Activated CD8-positive, alpha-beta T cell treated with anti-CD3 and anti-CD28 coated beads for 36 hours (primary cell): ENCODE measurements at regions not wholly inside any gene's neighbourhood (a gene's known extent, or its start where the extent isn't known, plus 50 kb on each side); places are given as distances from the start of the nearest gene placed in this dataset.

Source experiments
- ATAC-seq: fragments of 200-7000 bp; cut with Tn5 transposase; one replicate; pipeline ENCODE4 v1.10.0; 2021; ENCODE audit warnings: mild to moderate bottlenecking, moderate library complexity
- CTCF ChIA-PET: fragments of 350-600 bp; sonication (Branson Sonifier 250); formaldehyde crosslinking; loops from one replicate; lab custom pipeline; 2021; ENCODE audit warnings: antibody characterized with exemption; lab: Charles Lee
- POLR2A ChIA-PET: fragments of 350-600 bp; sonication (Branson Sonifier 250); formaldehyde crosslinking; loops from one replicate; lab custom pipeline; 2021; ENCODE audit warnings: antibody characterized with exemption; lab: Charles Lee
- DNase-seq: peaks from one replicate; pipeline ENCODE4 v3.0.0-alpha.2; 2020
- H3K27ac Mint-ChIP-seq: one replicate; pipeline ENCODE4 v1.8.0; 2021; ENCODE audit warnings: mild to moderate bottlenecking, mixed read lengths
- H3K27me3 Mint-ChIP-seq: one replicate; pipeline ENCODE4 v1.8.0; 2021; ENCODE audit warnings: mixed read lengths
- H3K36me3 Mint-ChIP-seq: one replicate; pipeline ENCODE4 v1.8.0; 2021; ENCODE audit warnings: low read depth, mixed read lengths
- H3K4me1 Mint-ChIP-seq: one replicate; pipeline ENCODE4 v1.8.0; 2021; ENCODE audit warnings: low read depth, mixed read lengths
- H3K4me3 Mint-ChIP-seq: one replicate; pipeline ENCODE4 v1.8.0; 2021; ENCODE audit warnings: mild to moderate bottlenecking, moderate library complexity, mixed read lengths
- H3K9me3 Mint-ChIP-seq: one replicate; pipeline ENCODE4 v1.8.0; 2021; ENCODE audit warnings: mixed read lengths
- CTCF ChIP-seq: fragments of 200-600 bp; IDR thresholded peaks from one replicate; pipeline ENCODE4 v1.8.0; 2022; ENCODE audit warnings: antibody characterized with exemption, mild to moderate bottlenecking
- intact Hi-C: fragments of 100-400 bp; cut with micrococcal nuclease; formaldehyde crosslinking; loops from one replicate; pipeline ENCODE4 v1.10.0; 2022

DNA sequence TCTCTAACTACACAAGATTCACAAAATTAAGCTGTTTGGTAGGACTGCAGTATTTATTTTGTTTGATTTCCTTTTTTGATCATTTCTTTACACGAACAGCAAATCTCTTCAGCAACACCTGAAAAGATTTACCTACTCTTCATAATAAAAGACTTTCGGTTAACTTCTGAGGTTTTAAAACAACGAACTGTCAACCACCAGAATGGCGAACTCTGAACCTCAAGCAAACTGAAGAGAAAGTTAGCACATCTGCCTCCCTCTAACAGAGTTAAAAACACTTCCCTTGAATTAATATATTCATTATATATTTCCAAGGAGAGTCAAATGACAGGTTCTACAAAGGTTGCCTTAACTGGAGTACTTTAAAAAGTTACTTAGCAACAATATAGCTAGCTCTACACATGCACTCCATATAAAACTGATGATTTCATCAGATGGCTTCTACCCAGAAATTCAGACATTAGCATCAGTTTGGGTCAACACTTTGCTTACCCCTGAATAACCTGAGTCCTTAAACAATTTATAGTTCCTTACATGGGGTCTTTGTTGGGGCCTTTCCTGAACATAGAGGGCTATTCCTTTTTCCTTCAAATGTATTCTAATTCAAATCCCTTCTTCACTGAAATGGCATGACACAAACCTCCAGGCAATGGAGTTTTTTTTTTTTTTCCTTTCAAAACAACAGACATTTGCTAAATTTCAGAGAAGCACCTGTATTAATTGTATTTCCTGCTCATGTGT, 118.3 kb downstream of the SEM1 start:
- H3K27me3 Mint-ChIP-seq: peaks cover 6% of the 10 kb centered on the region
- DNase-seq (no peak), ATAC-seq (no peak)
- no peaks in the 10 kb centered on the region for H3K4me1 Mint-ChIP-seq
- ChIA-PET POLR2A (interaction anchor here (0.7 kb wide), 1 partner anchor 266 kb away, joined by 3 read pairs; no protein-coding TSS in a partner anchor), CTCF (no interaction called here)
- H3K9me3 Mint-ChIP-seq: no peaks in the 10 kb centered on the region
- H3K36me3 Mint-ChIP-seq: no peaks in the 10 kb centered on the region
- H3K4me3 Mint-ChIP-seq: no peak overlapping the region
- TF ChIP-seq CTCF: no peak
- intact Hi-C loops: no loop called here
- H3K27ac Mint-ChIP-seq: no peak overlapping the region

DNA sequence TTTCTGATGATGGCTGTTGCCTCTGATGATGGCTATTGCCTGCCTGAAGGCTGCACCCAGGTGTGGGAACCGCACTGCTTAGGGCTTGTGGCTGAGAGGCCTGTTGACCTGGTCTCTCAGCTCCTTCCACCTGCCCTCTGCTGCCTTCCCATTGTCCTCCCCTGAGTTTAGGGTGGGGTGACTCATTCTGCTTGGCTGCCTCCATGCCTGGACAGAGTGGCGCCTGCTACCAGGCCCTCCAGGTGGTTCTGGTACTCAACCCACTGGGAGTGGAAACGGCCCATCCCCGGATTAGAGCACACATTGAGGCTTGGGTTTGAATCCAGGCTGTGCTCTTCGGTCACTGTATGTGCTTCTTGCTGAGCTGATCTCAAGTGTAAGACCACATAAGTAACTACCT, 120.6 kb downstream of the SEM1 start:
- Mint-ChIP-seq H3K9me3 (no peaks in the 10 kb centered on the region), H3K27me3 (peaks cover 6% of the 10 kb centered on the region), H3K4me3 (no peak overlapping the region), H3K36me3 (no peaks in the 10 kb centered on the region), H3K27ac (no peak overlapping the region), H3K4me1 (no peaks in the 10 kb centered on the region)
- no peak for TF ChIP-seq CTCF
- POLR2A ChIA-PET: interaction anchor here (0.6 kb wide), 1 partner anchor 433 kb away, joined by 4 read pairs; no protein-coding TSS in a partner anchor
- ATAC-seq (no peak), DNase-seq (no peak)
- CTCF ChIA-PET: no interaction called here
- intact Hi-C loops: no loop called here

DNA sequence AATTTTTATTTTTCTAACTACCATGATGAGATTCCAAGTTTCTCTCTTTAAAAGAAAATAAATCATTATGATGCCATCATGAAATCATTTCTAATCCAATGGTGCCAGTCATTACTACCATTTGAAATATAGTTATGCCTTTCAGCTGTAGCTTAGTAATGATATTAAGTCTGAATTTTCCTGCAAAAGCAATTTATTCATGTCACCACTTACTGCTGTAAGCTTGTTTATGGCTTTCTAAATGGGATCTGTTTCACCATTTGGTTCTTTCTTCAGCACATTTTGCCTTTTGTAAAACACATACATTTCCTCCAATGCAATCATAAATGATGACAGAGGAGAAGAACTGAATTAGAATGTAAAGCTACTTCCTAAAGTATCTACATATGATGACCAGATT, 130.5 kb downstream of the SEM1 start:
- Mint-ChIP-seq H3K4me3 (no peak overlapping the region), H3K27me3 (peaks cover 5% of the 10 kb centered on the region), H3K4me1 (no peaks in the 10 kb centered on the region), H3K36me3 (no peaks in the 10 kb centered on the region), H3K9me3 (peaks cover 4% of the 10 kb centered on the region), H3K27ac (no peak overlapping the region)
- DNase-seq (no peak), ATAC-seq (no peak)
- intact Hi-C loops: no loop called here
- POLR2A ChIA-PET: no interaction called here
- CTCF ChIA-PET: no interaction called here
- TF ChIP-seq CTCF: no peak

DNA sequence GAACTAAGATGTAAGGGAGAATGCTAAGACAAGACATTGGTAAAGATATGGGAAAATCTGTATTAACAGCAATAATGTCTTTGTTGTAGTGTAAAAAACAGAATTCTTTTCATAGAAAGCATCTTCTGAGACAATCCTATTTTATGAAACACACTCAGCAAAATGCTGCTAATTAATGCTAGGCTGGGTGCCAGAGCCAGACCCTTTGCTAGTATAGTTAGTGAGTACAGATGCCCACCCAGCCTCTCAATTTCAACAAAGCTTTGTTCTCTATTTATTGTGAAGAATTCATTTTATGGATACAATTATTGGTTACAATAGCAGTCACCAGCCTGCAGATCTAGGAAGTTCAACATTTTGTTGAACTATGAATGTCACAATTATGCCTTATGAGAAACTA, 131.0 kb downstream of the SEM1 start:
- no peak overlapping the region for H3K27ac Mint-ChIP-seq
- no peak for TF ChIP-seq CTCF
- peaks cover 5% of the 10 kb centered on the region for H3K9me3 Mint-ChIP-seq
- intact Hi-C loops: no loop called here
- POLR2A ChIA-PET: no interaction called here
- ATAC-seq (no peak), DNase-seq (no peak)
- H3K4me1 Mint-ChIP-seq: no peaks in the 10 kb centered on the region
- no peaks in the 10 kb centered on the region for H3K36me3 Mint-ChIP-seq
- CTCF ChIA-PET: no interaction called here
- H3K4me3 Mint-ChIP-seq: no peak overlapping the region
- H3K27me3 Mint-ChIP-seq: peaks cover 4% of the 10 kb centered on the region

DNA sequence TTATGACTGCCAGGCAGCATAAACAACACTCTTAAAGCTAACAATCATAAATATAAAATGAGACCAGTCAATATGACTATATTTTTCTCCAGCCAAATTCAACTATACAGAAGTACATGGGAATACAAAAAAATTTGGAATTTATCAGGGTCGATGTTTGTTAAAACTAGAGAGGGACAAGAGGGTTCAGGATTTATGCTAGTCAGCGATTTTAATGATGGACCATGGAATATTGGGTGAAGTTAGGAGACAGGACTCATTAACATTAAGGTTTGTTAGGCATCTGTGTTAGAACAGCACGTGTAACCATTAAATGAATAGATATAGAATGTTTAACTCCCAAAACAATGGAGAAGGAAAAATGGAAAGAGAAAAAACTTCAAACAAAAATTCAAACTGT, 146.2 kb downstream of the SEM1 start:
- no peaks in the 10 kb centered on the region for H3K36me3 Mint-ChIP-seq
- H3K4me3 Mint-ChIP-seq: no peak overlapping the region
- DNase-seq: no peak
- no peaks in the 10 kb centered on the region for H3K4me1 Mint-ChIP-seq
- ChIA-PET CTCF (no interaction called here), POLR2A (no interaction called here)
- no peak for TF ChIP-seq CTCF
- no peak overlapping the region for H3K27ac Mint-ChIP-seq
- H3K9me3 Mint-ChIP-seq: no peaks in the 10 kb centered on the region
- intact Hi-C loops: no loop called here
- no peak for ATAC-seq
- no peaks in the 10 kb centered on the region for H3K27me3 Mint-ChIP-seq
